ENCODE measurements at regions not wholly inside any gene's neighbourhood (a gene's known extent, or its start where the extent isn't known, plus 50 kb on each side); places are given as distances from the start of the nearest gene placed in this dataset.
A peak's percentile ranks its signal among the peaks of the same experiment; 100 is the strongest.

DNA sequence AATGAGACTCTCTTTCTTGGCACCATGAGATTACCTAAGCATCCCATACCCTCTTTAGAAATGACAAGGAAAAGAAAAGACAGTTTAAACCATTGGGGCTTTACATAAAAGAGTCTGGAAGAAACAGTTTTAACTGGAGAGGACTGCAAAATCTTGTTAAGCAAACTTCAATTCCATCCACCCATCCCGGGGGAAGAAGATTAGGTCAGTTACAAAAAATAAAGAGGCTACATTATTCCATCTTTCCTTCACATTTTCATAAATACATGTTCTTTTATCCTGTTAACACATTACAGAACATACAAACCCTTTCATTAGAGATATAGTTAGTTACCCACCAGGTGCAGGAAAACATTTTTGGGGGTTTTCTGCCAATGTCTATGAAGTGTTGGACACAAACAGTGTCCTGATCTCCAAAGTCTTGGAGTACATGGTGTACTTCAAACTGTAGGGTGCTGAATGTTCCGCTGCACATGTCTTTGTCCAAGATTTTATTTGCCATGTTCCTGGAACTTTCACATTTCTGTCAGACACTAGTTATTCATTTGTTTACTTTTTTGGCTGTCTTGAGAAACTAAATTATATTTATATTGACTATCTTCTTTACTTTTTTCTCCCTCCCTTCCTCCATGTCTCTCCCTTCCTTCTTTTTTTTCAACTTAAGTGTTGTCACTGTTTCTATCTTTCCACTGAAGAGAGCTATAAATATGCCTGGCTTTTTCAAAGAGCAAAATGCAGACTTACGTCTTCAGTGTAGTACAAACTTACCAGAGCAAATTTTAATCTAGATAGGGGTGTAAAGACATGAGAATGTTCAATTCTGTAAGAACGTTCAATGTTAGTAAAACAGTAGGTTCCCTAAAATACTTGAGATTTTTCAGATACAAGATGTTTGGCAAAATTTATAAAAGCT, 410.9 kb upstream of the PRR16 start:
- Histone ChIP-seq H3K9me3 (ENCODE audit: control insufficient read depth in 2 of 3, insufficient read depth in 1 of 3, low read length in 3 of 3) (no peaks in the 10 kb centered on the region), H3K4me1 (ENCODE audit: control insufficient read depth in 2 of 3, insufficient read depth in 2 of 3, low read depth in 1 of 3, low read length in 3 of 3) (no peaks in the 10 kb centered on the region), H3K27me3 (ENCODE audit: control insufficient read depth, insufficient read depth, low read length) (no peaks in the 10 kb centered on the region), H3K27ac (ENCODE audit: low read depth in 2 of 2, low read length in 2 of 2) (no peak overlapping the region), H3K4me3 (ENCODE audit: low read length in 3 of 3) (no peak overlapping the region), H3K36me3 (ENCODE audit: control insufficient read depth in 2 of 3, insufficient read depth in 3 of 3, low read length in 3 of 3) (no peaks in the 10 kb centered on the region), H3K9ac (ENCODE audit: low read length in 3 of 3) (no peak overlapping the region)
- TF ChIP-seq, protein P1, sequence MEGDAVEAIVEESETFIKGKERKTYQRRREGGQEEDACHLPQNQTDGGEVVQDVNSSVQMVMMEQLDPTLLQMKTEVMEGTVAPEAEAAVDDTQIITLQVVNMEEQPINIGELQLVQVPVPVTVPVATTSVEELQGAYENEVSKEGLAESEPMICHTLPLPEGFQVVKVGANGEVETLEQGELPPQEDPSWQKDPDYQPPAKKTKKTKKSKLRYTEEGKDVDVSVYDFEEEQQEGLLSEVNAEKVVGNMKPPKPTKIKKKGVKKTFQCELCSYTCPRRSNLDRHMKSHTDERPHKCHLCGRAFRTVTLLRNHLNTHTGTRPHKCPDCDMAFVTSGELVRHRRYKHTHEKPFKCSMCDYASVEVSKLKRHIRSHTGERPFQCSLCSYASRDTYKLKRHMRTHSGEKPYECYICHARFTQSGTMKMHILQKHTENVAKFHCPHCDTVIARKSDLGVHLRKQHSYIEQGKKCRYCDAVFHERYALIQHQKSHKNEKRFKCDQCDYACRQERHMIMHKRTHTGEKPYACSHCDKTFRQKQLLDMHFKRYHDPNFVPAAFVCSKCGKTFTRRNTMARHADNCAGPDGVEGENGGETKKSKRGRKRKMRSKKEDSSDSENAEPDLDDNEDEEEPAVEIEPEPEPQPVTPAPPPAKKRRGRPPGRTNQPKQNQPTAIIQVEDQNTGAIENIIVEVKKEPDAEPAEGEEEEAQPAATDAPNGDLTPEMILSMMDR (IDR thresholded peaks at IDR 0.05; ENCODE audit: borderline replicate concordance, extremely low read depth, insufficient read depth) = no peak
- intact Hi-C loops (cut with DNase I) = no loop called here
- FAIRE-seq = peak; percentile 32
- no peak for DNase-seq

DNA sequence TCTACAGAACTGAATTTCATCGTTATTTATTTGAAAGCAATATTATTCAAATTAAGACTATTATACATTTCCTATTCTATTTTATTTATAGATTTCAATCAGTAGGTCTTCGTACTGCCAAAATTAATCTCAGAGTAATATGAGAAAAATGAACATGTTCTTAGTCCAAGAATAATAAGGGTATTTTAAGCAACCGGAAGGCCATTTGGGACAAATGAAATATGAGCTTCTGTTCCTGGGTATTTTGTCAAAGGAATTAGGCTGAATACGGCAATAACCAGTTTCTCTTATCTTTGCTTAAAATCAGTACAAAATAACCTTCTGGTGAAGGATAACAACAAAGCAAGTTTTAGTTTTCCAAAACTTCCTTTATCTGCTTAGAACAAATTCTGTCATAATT, 410.3 kb upstream of the PRR16 start:
- Histone ChIP-seq H3K9me3 (ENCODE audit: control insufficient read depth in 2 of 3, insufficient read depth in 1 of 3, low read length in 3 of 3) (no peaks in the 10 kb centered on the region), H3K4me3 (ENCODE audit: low read length in 3 of 3) (no peak overlapping the region), H3K27me3 (ENCODE audit: control insufficient read depth, insufficient read depth, low read length) (no peaks in the 10 kb centered on the region), H3K27ac (ENCODE audit: low read depth in 2 of 2, low read length in 2 of 2) (no peak overlapping the region), H3K36me3 (ENCODE audit: control insufficient read depth in 2 of 3, insufficient read depth in 3 of 3, low read length in 3 of 3) (no peaks in the 10 kb centered on the region), H3K9ac (ENCODE audit: low read length in 3 of 3) (no peak overlapping the region), H3K4me1 (ENCODE audit: control insufficient read depth in 2 of 3, insufficient read depth in 2 of 3, low read depth in 1 of 3, low read length in 3 of 3) (no peaks in the 10 kb centered on the region)
- FAIRE-seq (peak; percentile 76), DNase-seq (no peak)
- TF ChIP-seq, protein P1 (IDR thresholded peaks at IDR 0.05; ENCODE audit: borderline replicate concordance, extremely low read depth, insufficient read depth) = no peak
- intact Hi-C loops (cut with DNase I) = no loop called here

DNA sequence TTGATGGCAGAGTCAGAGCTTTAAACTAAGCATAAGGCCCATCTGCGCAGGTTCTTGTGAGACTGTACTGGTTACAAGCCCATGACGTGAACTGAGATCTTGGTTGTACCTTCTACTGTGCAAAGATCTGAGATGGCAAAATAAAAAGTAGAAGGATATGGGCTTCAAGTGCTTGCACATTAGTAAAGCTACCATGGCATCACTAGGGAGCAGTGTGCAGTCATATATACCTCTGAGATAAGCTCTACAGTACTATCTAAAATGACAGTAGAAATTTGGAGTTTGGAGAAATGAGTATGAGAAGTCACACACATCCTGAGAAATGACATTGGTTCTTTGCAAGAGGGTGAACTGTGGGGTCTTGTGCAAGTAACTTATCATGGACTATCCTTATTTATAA, 408.2 kb upstream of the PRR16 start:
- Histone ChIP-seq H3K9me3 (ENCODE audit: control insufficient read depth in 2 of 3, insufficient read depth in 1 of 3, low read length in 3 of 3) (no peaks in the 10 kb centered on the region), H3K36me3 (ENCODE audit: control insufficient read depth in 2 of 3, insufficient read depth in 3 of 3, low read length in 3 of 3) (no peaks in the 10 kb centered on the region), H3K4me3 (ENCODE audit: low read length in 3 of 3) (no peak overlapping the region), H3K27ac (ENCODE audit: low read depth in 2 of 2, low read length in 2 of 2) (no peak overlapping the region), H3K4me1 (ENCODE audit: control insufficient read depth in 2 of 3, insufficient read depth in 2 of 3, low read depth in 1 of 3, low read length in 3 of 3) (no peaks in the 10 kb centered on the region), H3K27me3 (ENCODE audit: control insufficient read depth, insufficient read depth, low read length) (no peaks in the 10 kb centered on the region), H3K9ac (ENCODE audit: low read length in 3 of 3) (no peak overlapping the region)
- FAIRE-seq = no peak
- TF ChIP-seq, protein P1 (IDR thresholded peaks at IDR 0.05; ENCODE audit: borderline replicate concordance, extremely low read depth, insufficient read depth) = peak; percentile 11
- peak in 1 of 5 donors; percentile 4 for DNase-seq
- intact Hi-C loops (cut with DNase I) = no loop called here
